H1 (cell line): ENCODE measurements at regions not wholly inside any gene's neighbourhood (a gene's known extent, or its start where the extent isn't known, plus 50 kb on each side); places are given as distances from the start of the nearest gene placed in this dataset.

Experiments
- CHD1 ChIP-seq: IDR thresholded peaks from 2 replicates; pipeline ENCODE4 v1.6.1; 2012; ENCODE audit warnings: low read depth, low read length, improper control_type of control experiment
- HDAC6 ChIP-seq: IDR thresholded peaks from one replicate; pipeline ENCODE4 v1.7.1; 2012; ENCODE audit warnings: low read depth, mild to moderate bottlenecking, inconsistent platforms, low read length, moderate library complexity
- JUND ChIP-seq: IDR thresholded peaks from 2 replicates; pipeline ENCODE4 v1.6.1; 2011; ENCODE audit warnings: mild to moderate bottlenecking, improper control_type of control experiment, low read length
- MAFK ChIP-seq: IDR thresholded peaks from 2 replicates; pipeline ENCODE4 v1.6.1; 2012; ENCODE audit warnings: low read depth, mild to moderate bottlenecking, improper control_type of control experiment, low read length
- POLR2AphosphoS5 ChIP-seq: IDR thresholded peaks from 2 replicates; pipeline ENCODE4 v1.6.1; 2011; ENCODE audit warnings: low read depth, low read length
- RBBP5 ChIP-seq: IDR thresholded peaks from 2 replicates; pipeline ENCODE4 v1.7.1; 2012; ENCODE audit warnings: low read depth, mild to moderate bottlenecking, inconsistent platforms, low read length, moderate library complexity, borderline replicate concordance
- SRF ChIP-seq: IDR thresholded peaks from 2 replicates; pipeline ENCODE4 v1.6.1; 2011; ENCODE audit warnings: mild to moderate bottlenecking, low read depth, low read length, moderate library complexity
- YY1 ChIP-seq: IDR thresholded peaks from 2 replicates; pipeline ENCODE4 v1.6.1; 2011; ENCODE audit warnings: low read depth, mild to moderate bottlenecking, low read length
- TF ChIP-seq, protein P1 (sequence below): fragments of 300-600 bp; sonication (generic); IDR thresholded peaks from 2 replicates; pipeline ENCODE4 v1.7.1; 2012; ENCODE audit warnings: low read length, moderate library complexity, mild to moderate bottlenecking, inconsistent platforms; ENCODE audit not compliant: insufficient replicate concordance

DNA sequence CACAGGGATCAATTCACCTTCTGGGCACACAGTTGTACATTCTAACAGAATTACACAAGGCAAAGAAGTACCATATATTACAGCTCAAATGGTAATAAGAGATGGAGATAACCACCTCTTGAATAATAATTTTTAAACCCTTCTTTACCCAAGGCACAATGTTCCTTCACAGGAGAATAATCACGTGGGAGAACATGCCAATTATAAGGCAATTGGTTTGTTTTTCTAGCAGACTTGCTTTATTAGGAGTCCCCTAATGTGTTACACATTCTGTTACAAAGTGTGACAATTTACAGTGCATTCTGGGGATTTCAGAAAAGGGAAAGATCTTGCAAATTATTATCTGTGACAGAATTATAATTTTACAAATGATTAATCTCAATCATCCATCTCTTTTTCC lies 380.3 kb downstream of the RND3 start (continued):
- TF ChIP-seq, protein P1, sequence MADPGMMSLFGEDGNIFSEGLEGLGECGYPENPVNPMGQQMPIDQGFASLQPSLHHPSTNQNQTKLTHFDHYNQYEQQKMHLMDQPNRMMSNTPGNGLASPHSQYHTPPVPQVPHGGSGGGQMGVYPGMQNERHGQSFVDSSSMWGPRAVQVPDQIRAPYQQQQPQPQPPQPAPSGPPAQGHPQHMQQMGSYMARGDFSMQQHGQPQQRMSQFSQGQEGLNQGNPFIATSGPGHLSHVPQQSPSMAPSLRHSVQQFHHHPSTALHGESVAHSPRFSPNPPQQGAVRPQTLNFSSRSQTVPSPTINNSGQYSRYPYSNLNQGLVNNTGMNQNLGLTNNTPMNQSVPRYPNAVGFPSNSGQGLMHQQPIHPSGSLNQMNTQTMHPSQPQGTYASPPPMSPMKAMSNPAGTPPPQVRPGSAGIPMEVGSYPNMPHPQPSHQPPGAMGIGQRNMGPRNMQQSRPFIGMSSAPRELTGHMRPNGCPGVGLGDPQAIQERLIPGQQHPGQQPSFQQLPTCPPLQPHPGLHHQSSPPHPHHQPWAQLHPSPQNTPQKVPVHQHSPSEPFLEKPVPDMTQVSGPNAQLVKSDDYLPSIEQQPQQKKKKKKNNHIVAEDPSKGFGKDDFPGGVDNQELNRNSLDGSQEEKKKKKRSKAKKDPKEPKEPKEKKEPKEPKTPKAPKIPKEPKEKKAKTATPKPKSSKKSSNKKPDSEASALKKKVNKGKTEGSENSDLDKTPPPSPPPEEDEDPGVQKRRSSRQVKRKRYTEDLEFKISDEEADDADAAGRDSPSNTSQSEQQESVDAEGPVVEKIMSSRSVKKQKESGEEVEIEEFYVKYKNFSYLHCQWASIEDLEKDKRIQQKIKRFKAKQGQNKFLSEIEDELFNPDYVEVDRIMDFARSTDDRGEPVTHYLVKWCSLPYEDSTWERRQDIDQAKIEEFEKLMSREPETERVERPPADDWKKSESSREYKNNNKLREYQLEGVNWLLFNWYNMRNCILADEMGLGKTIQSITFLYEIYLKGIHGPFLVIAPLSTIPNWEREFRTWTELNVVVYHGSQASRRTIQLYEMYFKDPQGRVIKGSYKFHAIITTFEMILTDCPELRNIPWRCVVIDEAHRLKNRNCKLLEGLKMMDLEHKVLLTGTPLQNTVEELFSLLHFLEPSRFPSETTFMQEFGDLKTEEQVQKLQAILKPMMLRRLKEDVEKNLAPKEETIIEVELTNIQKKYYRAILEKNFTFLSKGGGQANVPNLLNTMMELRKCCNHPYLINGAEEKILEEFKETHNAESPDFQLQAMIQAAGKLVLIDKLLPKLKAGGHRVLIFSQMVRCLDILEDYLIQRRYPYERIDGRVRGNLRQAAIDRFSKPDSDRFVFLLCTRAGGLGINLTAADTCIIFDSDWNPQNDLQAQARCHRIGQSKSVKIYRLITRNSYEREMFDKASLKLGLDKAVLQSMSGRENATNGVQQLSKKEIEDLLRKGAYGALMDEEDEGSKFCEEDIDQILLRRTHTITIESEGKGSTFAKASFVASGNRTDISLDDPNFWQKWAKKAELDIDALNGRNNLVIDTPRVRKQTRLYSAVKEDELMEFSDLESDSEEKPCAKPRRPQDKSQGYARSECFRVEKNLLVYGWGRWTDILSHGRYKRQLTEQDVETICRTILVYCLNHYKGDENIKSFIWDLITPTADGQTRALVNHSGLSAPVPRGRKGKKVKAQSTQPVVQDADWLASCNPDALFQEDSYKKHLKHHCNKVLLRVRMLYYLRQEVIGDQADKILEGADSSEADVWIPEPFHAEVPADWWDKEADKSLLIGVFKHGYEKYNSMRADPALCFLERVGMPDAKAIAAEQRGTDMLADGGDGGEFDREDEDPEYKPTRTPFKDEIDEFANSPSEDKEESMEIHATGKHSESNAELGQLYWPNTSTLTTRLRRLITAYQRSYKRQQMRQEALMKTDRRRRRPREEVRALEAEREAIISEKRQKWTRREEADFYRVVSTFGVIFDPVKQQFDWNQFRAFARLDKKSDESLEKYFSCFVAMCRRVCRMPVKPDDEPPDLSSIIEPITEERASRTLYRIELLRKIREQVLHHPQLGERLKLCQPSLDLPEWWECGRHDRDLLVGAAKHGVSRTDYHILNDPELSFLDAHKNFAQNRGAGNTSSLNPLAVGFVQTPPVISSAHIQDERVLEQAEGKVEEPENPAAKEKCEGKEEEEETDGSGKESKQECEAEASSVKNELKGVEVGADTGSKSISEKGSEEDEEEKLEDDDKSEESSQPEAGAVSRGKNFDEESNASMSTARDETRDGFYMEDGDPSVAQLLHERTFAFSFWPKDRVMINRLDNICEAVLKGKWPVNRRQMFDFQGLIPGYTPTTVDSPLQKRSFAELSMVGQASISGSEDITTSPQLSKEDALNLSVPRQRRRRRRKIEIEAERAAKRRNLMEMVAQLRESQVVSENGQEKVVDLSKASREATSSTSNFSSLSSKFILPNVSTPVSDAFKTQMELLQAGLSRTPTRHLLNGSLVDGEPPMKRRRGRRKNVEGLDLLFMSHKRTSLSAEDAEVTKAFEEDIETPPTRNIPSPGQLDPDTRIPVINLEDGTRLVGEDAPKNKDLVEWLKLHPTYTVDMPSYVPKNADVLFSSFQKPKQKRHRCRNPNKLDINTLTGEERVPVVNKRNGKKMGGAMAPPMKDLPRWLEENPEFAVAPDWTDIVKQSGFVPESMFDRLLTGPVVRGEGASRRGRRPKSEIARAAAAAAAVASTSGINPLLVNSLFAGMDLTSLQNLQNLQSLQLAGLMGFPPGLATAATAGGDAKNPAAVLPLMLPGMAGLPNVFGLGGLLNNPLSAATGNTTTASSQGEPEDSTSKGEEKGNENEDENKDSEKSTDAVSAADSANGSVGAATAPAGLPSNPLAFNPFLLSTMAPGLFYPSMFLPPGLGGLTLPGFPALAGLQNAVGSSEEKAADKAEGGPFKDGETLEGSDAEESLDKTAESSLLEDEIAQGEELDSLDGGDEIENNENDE = no peak
- no peak for TF ChIP-seq JUND
- TF ChIP-seq SRF = no peak
- TF ChIP-seq POLR2AphosphoS5 = no peak
- no peak for TF ChIP-seq RBBP5
- no peak for TF ChIP-seq MAFK
- TF ChIP-seq HDAC6 = no peak
- TF ChIP-seq YY1 = no peak
- TF ChIP-seq CHD1 = no peak
- TF ChIP-seq, all 59 proteins: peak for 0
